Ramos (cell line): ENCODE measurements at regions not wholly inside any gene's neighbourhood (a gene's known extent, or its start where the extent isn't known, plus 50 kb on each side); places are given as distances from the start of the nearest gene placed in this dataset.

Experiments
- in situ Hi-C: fragments of 300-500 bp; cut with MboI; formaldehyde crosslinking; loops from one replicate; pipeline ENCODE4 v1.14.3; 2022; ENCODE audit warnings: low sequenced_read_pairs; ENCODE audit not compliant: unreplicated experiment

GRCh38 chr16:63539276-63539675 is 1503.0 kb upstream of the CDH8 start:
- in situ Hi-C loops: no loop called here

GRCh38 chr16:63530974-63531373 is 1494.7 kb upstream of the CDH8 start:
- in situ Hi-C loops: no loop called here

- in situ Hi-C loops: no loop called here
Observed at GRCh38 chr16:63530208-63530607, 1494.0 kb upstream of the CDH8 start.

GRCh38 chr16:63527404-63527803 is 1491.2 kb upstream of the CDH8 start:
- in situ Hi-C loops: no loop called here

- in situ Hi-C loops: no loop called here
Observed at GRCh38 chr16:63516394-63516793, 1480.2 kb upstream of the CDH8 start.

- in situ Hi-C loops: no loop called here
Observed at GRCh38 chr16:63512910-63513309, 1476.7 kb upstream of the CDH8 start.

GRCh38 chr16:63497408-63497807 is 1461.2 kb upstream of the CDH8 start:
- in situ Hi-C loops: no loop called here

- in situ Hi-C loops: no loop called here
Observed at GRCh38 chr16:63496282-63496681, 1460.0 kb upstream of the CDH8 start.

- in situ Hi-C loops: no loop called here
Observed at GRCh38 chr16:63488955-63489354, 1452.7 kb upstream of the CDH8 start.

- in situ Hi-C loops: no loop called here
Observed at GRCh38 chr16:63481060-63481459, 1444.8 kb upstream of the CDH8 start.

- in situ Hi-C loops: no loop called here
Observed at GRCh38 chr16:63473725-63474124, 1437.5 kb upstream of the CDH8 start.

- in situ Hi-C loops: no loop called here
Observed at GRCh38 chr16:63467513-63467912, 1431.3 kb upstream of the CDH8 start.

- in situ Hi-C loops: no loop called here
Observed at GRCh38 chr16:63462316-63462715, 1426.1 kb upstream of the CDH8 start.

- in situ Hi-C loops: no loop called here
Observed at GRCh38 chr16:63461248-63461841, 1425.1 kb upstream of the CDH8 start.

GRCh38 chr16:63458846-63459245 is 1422.6 kb upstream of the CDH8 start:
- in situ Hi-C loops: no loop called here

- in situ Hi-C loops: no loop called here
Observed at GRCh38 chr16:63457869-63458268, 1421.6 kb upstream of the CDH8 start.

- in situ Hi-C loops: no loop called here
Observed at GRCh38 chr16:63453261-63453660, 1417.0 kb upstream of the CDH8 start.

- in situ Hi-C loops: no loop called here
Observed at GRCh38 chr16:63447121-63447520, 1410.9 kb upstream of the CDH8 start.

- in situ Hi-C loops: no loop called here
Observed at GRCh38 chr16:63442246-63442645, 1406.0 kb upstream of the CDH8 start.

- in situ Hi-C loops: no loop called here
Observed at GRCh38 chr16:63426275-63426870, 1390.1 kb upstream of the CDH8 start.

- in situ Hi-C loops: no loop called here
Observed at GRCh38 chr16:63422715-63423114, 1386.5 kb upstream of the CDH8 start.

GRCh38 chr16:63416712-63417111 is 1380.5 kb upstream of the CDH8 start:
- in situ Hi-C loops: no loop called here
